SU-DHL-6 (cell line): ENCODE measurements at regions not wholly inside any gene's neighbourhood (a gene's known extent, or its start where the extent isn't known, plus 50 kb on each side); places are given as distances from the start of the nearest gene placed in this dataset.

ENCODE experiments used
- H2AFZ ChIP-seq: fragments of 200-600 bp; sonication (generic); 2 replicates; pipeline ENCODE4 v1.6.1; 2014; ENCODE audit warnings: low read depth, mild to moderate bottlenecking, moderate library complexity, mixed read lengths, antibody characterized with exemption, low read length; ENCODE audit not compliant: severe bottlenecking
- H3F3A ChIP-seq: fragments of 200-600 bp; shearing (Covaris generic); 2 replicates; pipeline ENCODE4 v1.6.0; 2016; ENCODE audit warnings: antibody characterized with exemption, mild to moderate bottlenecking; ENCODE audit not compliant: insufficient read depth
- H3K27ac ChIP-seq: fragments of 200-600 bp; sonication (generic); 2 replicates; pipeline ENCODE4 v1.5.1; 2016; ENCODE audit warnings: low read depth, mild to moderate bottlenecking, low read length, moderate library complexity, mixed read lengths
- H3K27me3 ChIP-seq: fragments of 200-600 bp; sonication (generic), shearing (Covaris generic); 2 replicates; pipeline ENCODE4 v1.6.0; 2014; ENCODE audit warnings: mild to moderate bottlenecking, low read length
- H3K36me3 ChIP-seq: fragments of 200-600 bp; sonication (generic); 2 replicates; pipeline ENCODE4 v1.6.1; 2014; ENCODE audit warnings: mild to moderate bottlenecking, low read length, mixed read lengths
- H3K4me2 ChIP-seq: fragments of 300-600, 200-600 bp; shearing (Covaris generic), sonication (generic); 2 replicates; pipeline ENCODE4 v1.6.0; 2014; ENCODE audit warnings: low read length, low read depth, mild to moderate bottlenecking; ENCODE audit not compliant: poor library complexity, severe bottlenecking
- H3K4me3 ChIP-seq: fragments of 200-600 bp; sonication (generic); 2 replicates; pipeline ENCODE4 v1.5.1; 2014; ENCODE audit warnings: antibody characterized with exemption, low read length, mild to moderate bottlenecking, mixed read lengths; ENCODE audit not compliant: insufficient read depth, poor library complexity, severe bottlenecking
- H3K79me2 ChIP-seq: fragments of 200-600 bp; sonication (generic); 2 replicates; pipeline ENCODE4 v1.6.1; 2014; ENCODE audit warnings: mild to moderate bottlenecking, low read length, moderate library complexity; ENCODE audit not compliant: insufficient read depth
- H3K9ac ChIP-seq: fragments of 200-600 bp; sonication (generic); 2 replicates; pipeline ENCODE4 v1.7.0; 2014; ENCODE audit warnings: mild to moderate bottlenecking, low read length
- H3K9me2 ChIP-seq: fragments of 200-600 bp; sonication (generic); replicated peaks from 2 replicates; pipeline ENCODE4 v1.6.1; 2014; ENCODE audit warnings: low read length; ENCODE audit not compliant: insufficient read depth
- H3K9me3 ChIP-seq: fragments of 200-600 bp; sonication (generic); 2 replicates; pipeline ENCODE4 v1.6.1; 2014; ENCODE audit warnings: low read length, mixed read lengths; ENCODE audit not compliant: insufficient read depth
- H4K20me1 ChIP-seq: fragments of 200-600 bp; sonication (generic); 2 replicates; pipeline ENCODE4 v1.6.1; 2014; ENCODE audit warnings: low read depth, mild to moderate bottlenecking, antibody characterized with exemption, low read length, moderate library complexity, mixed read lengths
- EZH2phosphoT487 ChIP-seq: fragments of 200-600 bp; sonication (generic), shearing (Covaris generic); conservative IDR thresholded peaks from 2 replicates; pipeline ENCODE4 v1.6.1; 2018; ENCODE audit warnings: mild to moderate bottlenecking, antibody characterized with exemption, low read length, moderate library complexity, mixed read lengths
- TF ChIP-seq, protein P1 (sequence below): fragments of 200-600 bp; sonication (generic); IDR thresholded peaks from one replicate; pipeline ENCODE4 v1.5.1; 2017; ENCODE audit warnings: antibody characterized with exemption, mild to moderate bottlenecking, low read length, moderate library complexity; ENCODE audit not compliant: insufficient read depth, poor library complexity, severe bottlenecking

DNA sequence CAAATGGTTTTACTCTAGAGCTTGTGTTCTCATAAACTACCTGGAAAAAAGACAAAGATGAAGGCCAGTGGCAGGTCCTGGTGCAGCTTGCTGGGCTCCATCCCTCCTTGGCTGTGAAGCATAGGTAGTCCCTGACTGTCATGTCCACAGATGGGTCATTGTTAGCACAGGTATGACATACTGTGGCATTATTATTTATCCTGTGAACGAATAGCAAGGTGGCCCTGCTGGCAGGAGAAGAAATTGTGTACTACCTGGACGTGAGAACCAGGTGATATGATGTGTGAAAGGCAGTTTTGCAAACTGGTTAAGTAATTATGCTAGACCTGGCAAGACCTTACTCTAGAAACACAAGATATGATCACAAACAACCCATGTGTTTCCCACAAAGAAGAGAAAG is 63.9 kb downstream of the CCDC71L start:
- Histone ChIP-seq H3K9me2 (no peaks in the 10 kb centered on the region), H3K9ac (no peak overlapping the region), H2AFZ (no peak overlapping the region), H3K4me3 (no peak overlapping the region), H3K9me3 (no peaks in the 10 kb centered on the region), H3K27ac (no peak overlapping the region), H3K4me2 (no peak overlapping the region), H4K20me1 (no peaks in the 10 kb centered on the region), H3K36me3 (no peaks in the 10 kb centered on the region), H3F3A (no peaks in the 10 kb centered on the region), H3K27me3 (no peaks in the 10 kb centered on the region), H3K79me2 (no peaks in the 10 kb centered on the region)
- TF ChIP-seq, protein P1, sequence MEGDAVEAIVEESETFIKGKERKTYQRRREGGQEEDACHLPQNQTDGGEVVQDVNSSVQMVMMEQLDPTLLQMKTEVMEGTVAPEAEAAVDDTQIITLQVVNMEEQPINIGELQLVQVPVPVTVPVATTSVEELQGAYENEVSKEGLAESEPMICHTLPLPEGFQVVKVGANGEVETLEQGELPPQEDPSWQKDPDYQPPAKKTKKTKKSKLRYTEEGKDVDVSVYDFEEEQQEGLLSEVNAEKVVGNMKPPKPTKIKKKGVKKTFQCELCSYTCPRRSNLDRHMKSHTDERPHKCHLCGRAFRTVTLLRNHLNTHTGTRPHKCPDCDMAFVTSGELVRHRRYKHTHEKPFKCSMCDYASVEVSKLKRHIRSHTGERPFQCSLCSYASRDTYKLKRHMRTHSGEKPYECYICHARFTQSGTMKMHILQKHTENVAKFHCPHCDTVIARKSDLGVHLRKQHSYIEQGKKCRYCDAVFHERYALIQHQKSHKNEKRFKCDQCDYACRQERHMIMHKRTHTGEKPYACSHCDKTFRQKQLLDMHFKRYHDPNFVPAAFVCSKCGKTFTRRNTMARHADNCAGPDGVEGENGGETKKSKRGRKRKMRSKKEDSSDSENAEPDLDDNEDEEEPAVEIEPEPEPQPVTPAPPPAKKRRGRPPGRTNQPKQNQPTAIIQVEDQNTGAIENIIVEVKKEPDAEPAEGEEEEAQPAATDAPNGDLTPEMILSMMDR: no peak
- no peak for TF ChIP-seq EZH2phosphoT487

DNA sequence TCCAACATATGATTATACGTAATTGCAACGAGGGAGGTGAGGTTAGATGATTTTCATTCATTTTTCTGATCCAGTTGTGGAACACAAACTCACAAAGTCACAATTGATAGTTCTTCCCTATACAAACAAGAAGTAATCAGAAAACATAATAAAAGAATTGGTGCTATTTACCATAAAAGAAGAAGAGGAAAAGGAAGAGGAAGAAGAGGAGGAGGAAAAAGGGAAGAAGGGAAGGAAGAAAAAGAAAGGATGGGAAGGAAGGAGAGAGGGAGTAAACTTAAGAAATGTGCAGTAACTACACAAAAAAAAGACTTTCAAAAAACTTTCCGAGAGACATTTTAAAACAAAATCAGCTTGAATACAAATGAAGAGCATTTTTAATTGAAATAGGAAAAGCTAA is 65.0 kb downstream of the CCDC71L start:
- no peaks in the 10 kb centered on the region for H3K9me2 ChIP-seq
- no peaks in the 10 kb centered on the region for H3F3A ChIP-seq
- TF ChIP-seq, protein P1: no peak
- no peak for TF ChIP-seq EZH2phosphoT487
- no peak overlapping the region for H2AFZ ChIP-seq
- no peaks in the 10 kb centered on the region for H3K36me3 ChIP-seq
- no peak overlapping the region for H3K4me3 ChIP-seq
- no peak overlapping the region for H3K4me2 ChIP-seq
- H3K27ac ChIP-seq: no peak overlapping the region
- no peaks in the 10 kb centered on the region for H3K9me3 ChIP-seq
- H3K27me3 ChIP-seq: no peaks in the 10 kb centered on the region
- no peaks in the 10 kb centered on the region for H4K20me1 ChIP-seq
- no peak overlapping the region for H3K9ac ChIP-seq
- no peaks in the 10 kb centered on the region for H3K79me2 ChIP-seq

DNA sequence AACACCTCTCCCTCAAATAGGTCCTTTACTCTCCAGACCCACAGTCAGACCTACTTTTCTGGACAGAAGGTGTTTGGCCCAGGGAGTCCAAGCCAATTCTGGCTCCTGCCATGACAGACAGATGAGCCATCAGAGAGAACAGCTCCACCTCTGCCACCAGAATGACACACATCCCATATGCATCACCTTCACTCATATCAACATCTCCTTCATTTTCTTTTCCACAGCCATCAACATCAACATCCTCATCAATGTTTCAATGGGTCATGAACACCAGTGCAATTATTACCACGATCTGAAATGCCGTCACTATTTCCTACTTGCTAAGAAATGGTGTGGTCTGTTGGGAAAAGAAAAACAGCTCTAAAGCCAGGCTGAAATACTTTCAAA is 67.9 kb downstream of the CCDC71L start:
- H3F3A ChIP-seq: no peaks in the 10 kb centered on the region
- no peak overlapping the region for H3K27ac ChIP-seq
- H3K9me3 ChIP-seq: no peaks in the 10 kb centered on the region
- H3K9ac ChIP-seq: no peak overlapping the region
- no peaks in the 10 kb centered on the region for H3K79me2 ChIP-seq
- H3K4me2 ChIP-seq: no peak overlapping the region
- H3K36me3 ChIP-seq: no peaks in the 10 kb centered on the region
- no peak overlapping the region for H2AFZ ChIP-seq
- no peak overlapping the region for H3K4me3 ChIP-seq
- TF ChIP-seq EZH2phosphoT487: no peak
- TF ChIP-seq, protein P1: no peak
- H4K20me1 ChIP-seq: no peaks in the 10 kb centered on the region
- H3K27me3 ChIP-seq: no peaks in the 10 kb centered on the region
- H3K9me2 ChIP-seq: no peaks in the 10 kb centered on the region
